AG09309 (cell line): ENCODE measurements at regions not wholly inside any gene's neighbourhood (a gene's known extent, or its start where the extent isn't known, plus 50 kb on each side); places are given as distances from the start of the nearest gene placed in this dataset.

Experiments
- DNase-seq: peaks from one replicate; pipeline ENCODE4 v3.0.0-alpha.2; 2010; ENCODE audit warnings: low read depth
- H3K4me3 ChIP-seq: 2 replicates; pipeline ENCODE4 v1.5.1; 2011; ENCODE audit warnings: mild to moderate bottlenecking, low read depth, low read length, moderate library complexity; ENCODE audit not compliant: control insufficient read depth
- CTCF ChIP-seq: IDR thresholded peaks from 2 replicates; pipeline ENCODE4 v1.5.1; 2011; ENCODE audit warnings: mild to moderate bottlenecking, low read depth, low read length, inconsistent platforms; ENCODE audit not compliant: insufficient read depth, control insufficient read depth; ENCODE audit errors: missing control alignments

- TF ChIP-seq CTCF = no peak
- peak; percentile 10 for DNase-seq
These were observed 135.8 kb upstream of the CXCL12 start for GRCh38 chr10:44520651-44521050.

GRCh38 chr10:44539178-44539577, 154.3 kb upstream of the CXCL12 start:
- DNase-seq = no peak
- H3K4me3 ChIP-seq = no peak overlapping the region
- no peak for TF ChIP-seq CTCF

More at GRCh38 chr10:44520651-44521050, 135.8 kb upstream of the CXCL12 start:
- H3K4me3 ChIP-seq = no peak overlapping the region

- TF ChIP-seq CTCF = no peak
- DNase-seq = no peak
- no peak overlapping the region for H3K4me3 ChIP-seq
These were observed 167.8 kb upstream of the CXCL12 start for GRCh38 chr10:44552726-44553125.

- no peak for DNase-seq
- no peak overlapping the region for H3K4me3 ChIP-seq
- no peak for TF ChIP-seq CTCF
These were observed 172.8 kb upstream of the CXCL12 start for GRCh38 chr10:44557596-44558191.

GRCh38 chr10:44558521-44558920, 173.6 kb upstream of the CXCL12 start:
- H3K4me3 ChIP-seq = no peak overlapping the region
- no peak for TF ChIP-seq CTCF
- no peak for DNase-seq

- TF ChIP-seq CTCF = no peak
- no peak for DNase-seq
These were observed 179.5 kb upstream of the CXCL12 start for GRCh38 chr10:44564361-44564760.

GRCh38 chr10:44564790-44565189, 179.9 kb upstream of the CXCL12 start:
- TF ChIP-seq CTCF = no peak
- DNase-seq = no peak
- no peak overlapping the region for H3K4me3 ChIP-seq

More at GRCh38 chr10:44564361-44564760, 179.5 kb upstream of the CXCL12 start:
- no peak overlapping the region for H3K4me3 ChIP-seq
